Putamen (tissue), 1 donor: ENCODE measurements at regions not wholly inside any gene's neighbourhood (a gene's known extent, or its start where the extent isn't known, plus 50 kb on each side); places are given as distances from the start of the nearest gene placed in this dataset.

Experiments used
- DNase-seq: peaks from one replicate; pipeline ENCODE4 v3.0.0-alpha.2; 2016; ENCODE audit warnings: low spot score

- DNase-seq: no peak
Measured at GRCh38 chr14:26304056-26304455, 293.8 kb downstream of the NOVA1 start.

GRCh38 chr14:26293909-26294308, 303.9 kb downstream of the NOVA1 start:
- DNase-seq: no peak

GRCh38 chr14:26289891-26290486, 307.8 kb downstream of the NOVA1 start:
- DNase-seq: no peak

GRCh38 chr14:26286913-26287205, 311.0 kb downstream of the NOVA1 start:
- no peak for DNase-seq

GRCh38 chr14:26286081-26286912, 311.5 kb downstream of the NOVA1 start:
- DNase-seq: no peak

GRCh38 chr14:26282578-26282977, 315.3 kb downstream of the NOVA1 start:
- DNase-seq: no peak

GRCh38 chr14:26282011-26282410, 315.8 kb downstream of the NOVA1 start:
- DNase-seq: peak; percentile 20

- no peak for DNase-seq
Measured at GRCh38 chr14:26281280-26281998, 316.4 kb downstream of the NOVA1 start.

- no peak for DNase-seq
Measured at GRCh38 chr14:26276757-26277156, 321.1 kb downstream of the NOVA1 start.

- no peak for DNase-seq
Measured at GRCh38 chr14:26265170-26265685, 332.6 kb downstream of the NOVA1 start.

GRCh38 chr14:26261368-26262122, 336.3 kb downstream of the NOVA1 start:
- DNase-seq: no peak

- DNase-seq: no peak
Measured at GRCh38 chr14:26255213-26255612, 342.6 kb downstream of the NOVA1 start.

- DNase-seq: no peak
Measured at GRCh38 chr14:26252176-26252575, 345.7 kb downstream of the NOVA1 start.

GRCh38 chr14:26233118-26233517, 364.7 kb downstream of the NOVA1 start:
- no peak for DNase-seq

- DNase-seq: no peak
Measured at GRCh38 chr14:26218861-26219260, 379.0 kb downstream of the NOVA1 start.

- DNase-seq: no peak
Measured at GRCh38 chr14:26217778-26218177, 380.1 kb downstream of the NOVA1 start.

GRCh38 chr14:26216786-26217185, 381.0 kb downstream of the NOVA1 start:
- no peak for DNase-seq

GRCh38 chr14:26213846-26214575, 383.8 kb downstream of the NOVA1 start:
- DNase-seq: no peak

GRCh38 chr14:26209699-26210098, 388.1 kb downstream of the NOVA1 start:
- no peak for DNase-seq

- no peak for DNase-seq
Measured at GRCh38 chr14:26206640-26207039, 391.2 kb downstream of the NOVA1 start.

- DNase-seq: no peak
Measured at GRCh38 chr14:26204728-26205479, 392.9 kb downstream of the NOVA1 start.
